ENCODE measurements at regions not wholly inside any gene's neighbourhood (a gene's known extent, or its start where the extent isn't known, plus 50 kb on each side); places are given as distances from the start of the nearest gene placed in this dataset.
A peak's percentile ranks its signal among the peaks of the same experiment; 100 is the strongest.
"Not testable (repeated sequence)": the region's sequence is repeated elsewhere in the genome, so short reads cannot be mapped to it uniquely, and the experiment has no call there.

- ATAC-seq: no peak
- DNase-seq: no peak
Measured at GRCh38 chr9:75197561-75197960, 109.2 kb downstream of the OSTF1 start.

- DNase-seq (no peak), ATAC-seq (no peak)
Measured at GRCh38 chr9:75198436-75198835, 110.1 kb downstream of the OSTF1 start.

GRCh38 chr9:75200892-75201470 lies 112.7 kb downstream of the OSTF1 start:
- ATAC-seq (no peak), DNase-seq (no peak)

- DNase-seq (no peak), ATAC-seq (no peak)
Measured at GRCh38 chr9:75201480-75202209, 113.3 kb downstream of the OSTF1 start.

- not testable (repeated sequence) for DNase-seq, ATAC-seq
Measured at GRCh38 chr9:75207997-75208396, 119.7 kb downstream of the OSTF1 start.

- ATAC-seq: no peak
Measured at GRCh38 chr9:75210215-75210614, 121.9 kb downstream of the OSTF1 start.

GRCh38 chr9:75213765-75214164 lies 125.5 kb downstream of the OSTF1 start:
- no peak for ATAC-seq
- DNase-seq: no peak

More at GRCh38 chr9:75210215-75210614, 121.9 kb downstream of the OSTF1 start:
- no peak for DNase-seq

- no peak for DNase-seq
- ATAC-seq: no peak
Measured at GRCh38 chr9:75226403-75227139, 138.3 kb downstream of the OSTF1 start.

GRCh38 chr9:75228893-75229292 lies 140.6 kb downstream of the OSTF1 start:
- DNase-seq (no peak), ATAC-seq (no peak)

- no peak for ATAC-seq
Measured at GRCh38 chr9:75229605-75230332, 141.5 kb downstream of the OSTF1 start.

GRCh38 chr9:75230469-75230868 lies 142.2 kb downstream of the OSTF1 start:
- no peak for ATAC-seq
- DNase-seq: no peak

More at GRCh38 chr9:75229605-75230332, 141.5 kb downstream of the OSTF1 start:
- no peak for DNase-seq

GRCh38 chr9:75231167-75231566 lies 142.9 kb downstream of the OSTF1 start:
- DNase-seq (no peak), ATAC-seq (no peak)

GRCh38 chr9:75233011-75233410 lies 144.7 kb downstream of the OSTF1 start:
- ATAC-seq (no peak), DNase-seq (no peak)

- ATAC-seq (no peak), DNase-seq (no peak)
Measured at GRCh38 chr9:75235632-75236031, 147.3 kb downstream of the OSTF1 start.

- ATAC-seq: peak; percentile 80
- peak; percentile 16 for DNase-seq
Measured at GRCh38 chr9:75238311-75238976, 150.1 kb downstream of the OSTF1 start.

- no peak for ATAC-seq
- no peak for DNase-seq
Measured at GRCh38 chr9:75239176-75239575, 150.9 kb downstream of the OSTF1 start.

- ATAC-seq: no peak
- DNase-seq: no peak
Measured at GRCh38 chr9:75242426-75242825, 154.1 kb downstream of the OSTF1 start.

- DNase-seq (no peak), ATAC-seq (no peak)
Measured at GRCh38 chr9:75246949-75247348, 158.6 kb downstream of the OSTF1 start.

- DNase-seq (peak; percentile 49), ATAC-seq (no peak)
Measured at GRCh38 chr9:75265525-75265972, 177.2 kb downstream of the OSTF1 start.

GRCh38 chr9:75269197-75269596 lies 180.9 kb downstream of the OSTF1 start:
- no peak for ATAC-seq
- DNase-seq: no peak

GRCh38 chr9:75273055-75273454 lies 184.7 kb downstream of the OSTF1 start:
- DNase-seq, ATAC-seq: not testable (repeated sequence)

GRCh38 chr9:75274781-75275180 lies 186.5 kb downstream of the OSTF1 start:
- ATAC-seq (no peak), DNase-seq (no peak)

Measured in stimulated activated naive CD8-positive, alpha-beta T cell treated with anti-CD3 and anti-CD28 coated beads, Interleukin-15, Interleukin-2, amounts not matched to agents 100 U/mL and 50 U/mL, for 24 hours (primary cell).